PC-9 (cell line): ENCODE measurements at regions not wholly inside any gene's neighbourhood (a gene's known extent, or its start where the extent isn't known, plus 50 kb on each side); places are given as distances from the start of the nearest gene placed in this dataset.

Experiments
- BruUV-seq: library from RNA; stranded (reverse); fragments of 400-500 nt; replicated peaks from 2 replicates; lab custom pipeline; 2021; lab: Mats Ljungman, UMichigan
- CTCF ChIA-PET: fragments of 300-600 bp; sonication (Branson Sonifier 250); formaldehyde crosslinking; loops from one replicate; lab custom pipeline; 2022; ENCODE audit warnings: antibody characterized with exemption; lab: Charles Lee
- POLR2A ChIA-PET: fragments of 300-600 bp; sonication (Branson Sonifier 250); formaldehyde crosslinking; loops from one replicate; lab custom pipeline; 2022; ENCODE audit warnings: antibody characterized with exemption; ENCODE audit not compliant: unreplicated experiment; lab: Charles Lee
- DNase-seq, 2 experiments: peaks; one replicate each; pipeline versions ENCODE4 v3.0.0 to v3.0.0-alpha.2; 2015 to 2022; ENCODE audit warnings: mixed read lengths in 1 of 2
- H2AFZ ChIP-seq: fragments of 200-600 bp; sonication (generic); 2 replicates; pipeline ENCODE4 v1.8.1; 2017; ENCODE audit warnings: antibody characterized with exemption
- H3F3A ChIP-seq: fragments of 200-600 bp; sonication (generic); 2 replicates; pipeline ENCODE4 v1.8.1; 2017; ENCODE audit warnings: antibody characterized with exemption, mild to moderate bottlenecking, low read depth; ENCODE audit not compliant: insufficient read depth
- H3K27ac ChIP-seq: fragments of 200-600 bp; sonication (generic); 2 replicates; pipeline ENCODE4 v1.6.1; 2016; ENCODE audit warnings: mixed run types
- H3K27me3 ChIP-seq: fragments of 200-600 bp; sonication (generic); 2 replicates; pipeline ENCODE4 v1.6.1; 2016; ENCODE audit warnings: low read depth, mixed run types; ENCODE audit not compliant: insufficient read depth
- H3K36me3 ChIP-seq: fragments of 200-600 bp; sonication (generic); 2 replicates; pipeline ENCODE4 v1.6.1; 2016; ENCODE audit warnings: low read depth, mixed run types
- H3K4me1 ChIP-seq: fragments of 200-600 bp; sonication (generic); replicated peaks from 2 replicates; pipeline ENCODE4 v1.6.1; 2016; ENCODE audit warnings: mixed run types; ENCODE audit not compliant: insufficient read depth
- H3K4me2 ChIP-seq: fragments of 200-600 bp; sonication (generic); 2 replicates; pipeline ENCODE4 v1.6.1; 2017; ENCODE audit warnings: mixed run types
- H3K4me3 ChIP-seq: fragments of 200-600 bp; sonication (generic); 2 replicates; pipeline ENCODE4 v1.6.1; 2016; ENCODE audit warnings: mixed run types
- H3K79me2 ChIP-seq: fragments of 200-600 bp; sonication (generic); 2 replicates; pipeline ENCODE4 v1.6.1; 2017; ENCODE audit warnings: low read depth, mixed run types
- H3K9me2 ChIP-seq: fragments of 200-600 bp; sonication (generic); 2 replicates; pipeline ENCODE4 v1.8.1; 2017; ENCODE audit warnings: mild to moderate bottlenecking; ENCODE audit not compliant: insufficient read depth
- H3K9me3 ChIP-seq: fragments of 200-600 bp; sonication (generic); 2 replicates; pipeline ENCODE4 v1.8.1; 2016; ENCODE audit warnings: low read depth; ENCODE audit not compliant: insufficient read depth
- H4K20me1 ChIP-seq: fragments of 200-600 bp; sonication (generic); 2 replicates; pipeline ENCODE4 v1.8.1; 2017; ENCODE audit not compliant: insufficient read depth
- CTCF ChIP-seq: fragments of 200-600 bp; sonication (generic); conservative IDR thresholded peaks from 2 replicates; pipeline ENCODE4 v1.6.1; 2017; ENCODE audit warnings: mixed run types, antibody characterized with exemption, mild to moderate bottlenecking, moderate library complexity
- EZH2 ChIP-seq: fragments of 200-600 bp; sonication (generic); IDR thresholded peaks from 2 replicates; pipeline ENCODE4 v1.8.0; 2017; ENCODE audit warnings: antibody characterized with exemption, low read depth
- intact Hi-C: fragments of 100-400 bp; cut with micrococcal nuclease; formaldehyde crosslinking; loops from one replicate; pipeline ENCODE4 v1.10.0; 2022; ENCODE audit not compliant: unreplicated experiment

DNA sequence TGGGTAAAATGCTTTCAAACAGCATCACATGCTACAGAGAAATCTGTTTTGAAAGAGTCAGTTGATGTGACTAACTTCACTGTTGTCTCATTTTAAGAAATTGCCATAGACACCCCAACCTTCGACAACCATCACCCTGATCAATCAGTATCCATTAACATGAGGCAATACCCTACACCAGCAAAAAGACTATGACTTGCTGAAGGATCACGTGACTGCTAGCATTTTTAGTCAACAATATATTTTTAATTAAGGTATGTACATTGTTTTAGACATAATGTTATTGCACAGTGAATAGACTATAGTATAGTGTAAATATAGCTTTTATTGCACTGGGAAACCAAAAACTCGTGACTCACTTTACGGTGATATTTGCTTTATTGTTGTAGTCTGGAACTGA lies 200.0 kb upstream of the ARHGAP24 start:
- no peak overlapping the region for H2AFZ ChIP-seq
- H3F3A ChIP-seq, result no peaks in the 10 kb centered on the region
- TF ChIP-seq CTCF, result no peak
- TF ChIP-seq EZH2, result no peak
- intact Hi-C loops, result no loop called here
- ChIA-PET POLR2A (no interaction called here), CTCF (no interaction called here)
- H3K9me2 ChIP-seq, result no peaks in the 10 kb centered on the region
- no peaks in the 10 kb centered on the region for H3K4me1 ChIP-seq
- no peak overlapping the region for H3K27ac ChIP-seq
- BruUV-seq, result no TSS peak
- no peak overlapping the region for H3K4me3 ChIP-seq
- DNase-seq, result no peak
- H3K9me3 ChIP-seq, result no peaks in the 10 kb centered on the region
- H3K4me2 ChIP-seq, result no peak overlapping the region
- H3K79me2 ChIP-seq, result no peaks in the 10 kb centered on the region
- no peaks in the 10 kb centered on the region for H3K27me3 ChIP-seq
- no peaks in the 10 kb centered on the region for H4K20me1 ChIP-seq
- H3K36me3 ChIP-seq, result no peaks in the 10 kb centered on the region

GRCh38 chr4:85280963-85281362 lies 194.0 kb upstream of the ARHGAP24 start:
- Histone ChIP-seq H3K27ac (no peak overlapping the region), H3F3A (no peaks in the 10 kb centered on the region), H3K36me3 (no peaks in the 10 kb centered on the region), H3K4me2 (no peak overlapping the region), H3K27me3 (no peaks in the 10 kb centered on the region), H4K20me1 (no peaks in the 10 kb centered on the region), H3K4me1 (no peaks in the 10 kb centered on the region), H3K9me3 (no peaks in the 10 kb centered on the region), H2AFZ (no peak overlapping the region), H3K4me3 (no peak overlapping the region), H3K9me2 (no peaks in the 10 kb centered on the region), H3K79me2 (no peaks in the 10 kb centered on the region)
- no peak for DNase-seq
- no peak for TF ChIP-seq CTCF
- no TSS peak for BruUV-seq
- intact Hi-C loops, result no loop called here
- ChIA-PET POLR2A (no interaction called here), CTCF (no interaction called here)

GRCh38 chr4:85291226-85291625 lies 183.7 kb upstream of the ARHGAP24 start:
- Histone ChIP-seq H4K20me1 (no peaks in the 10 kb centered on the region), H3K9me2 (no peaks in the 10 kb centered on the region; the same call in 1 of the 2 replicates), H3K27me3 (no peaks in the 10 kb centered on the region), H3K27ac (no peak overlapping the region), H3K36me3 (no peaks in the 10 kb centered on the region), H3K4me1 (no peaks in the 10 kb centered on the region), H3K4me2 (no peak overlapping the region), H3K4me3 (no peak overlapping the region), H3F3A (no peaks in the 10 kb centered on the region), H3K79me2 (no peaks in the 10 kb centered on the region), H3K9me3 (no peaks in the 10 kb centered on the region), H2AFZ (no peak overlapping the region)
- TF ChIP-seq EZH2 (no peak), CTCF (no peak)
- POLR2A ChIA-PET, result no interaction called here
- CTCF ChIA-PET, result no interaction called here
- BruUV-seq, result no TSS peak
- intact Hi-C loops, result no loop called here
- DNase-seq, result no peak
